ENCODE measurements at regions not wholly inside any gene's neighbourhood (a gene's known extent, or its start where the extent isn't known, plus 50 kb on each side); places are given as distances from the start of the nearest gene placed in this dataset.

DNA sequence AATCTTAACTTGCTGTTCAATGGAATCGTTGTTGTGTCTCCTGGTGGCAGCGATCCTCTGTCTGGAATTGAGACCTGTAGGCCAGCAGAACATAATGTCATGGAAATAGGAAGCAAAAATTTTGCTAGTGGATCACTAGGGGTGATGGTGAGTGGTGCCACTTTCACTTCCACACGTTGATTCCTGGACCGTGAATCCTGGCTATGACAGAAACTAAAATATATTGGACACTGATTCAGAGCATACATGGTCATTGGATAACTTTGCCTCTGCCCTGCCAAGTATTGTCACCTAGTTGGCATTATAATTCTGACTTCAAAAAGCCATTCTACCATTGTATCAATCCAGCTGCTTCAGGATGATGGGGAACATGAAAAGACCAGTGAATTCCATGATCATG, 353.2 kb downstream of the IRX1 start:
- intact Hi-C loops (cut with micrococcal nuclease) = no loop called here

DNA sequence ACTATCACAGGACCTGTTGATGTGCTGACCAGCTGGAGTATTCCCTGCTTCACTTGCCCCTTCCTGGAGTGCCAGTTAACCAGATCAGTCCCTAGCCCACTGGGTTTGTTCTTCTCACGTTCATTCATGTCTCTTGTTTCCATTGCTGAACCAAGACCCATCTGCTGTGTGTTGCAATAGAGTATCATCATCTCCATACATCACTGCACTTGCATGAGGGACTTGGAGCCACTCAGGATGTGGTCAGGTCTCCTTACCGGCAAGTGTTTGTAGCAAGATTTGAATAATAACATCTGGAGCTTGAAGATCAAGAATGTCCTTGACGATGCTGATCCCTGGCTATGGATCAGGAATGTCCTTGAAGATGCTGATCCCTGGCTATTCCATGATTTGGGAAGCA, 358.6 kb downstream of the IRX1 start:
- intact Hi-C loops (cut with micrococcal nuclease) = loop anchor here (1.0 kb wide), 1 partner anchor 34 kb away; no protein-coding TSS in a partner anchor

DNA sequence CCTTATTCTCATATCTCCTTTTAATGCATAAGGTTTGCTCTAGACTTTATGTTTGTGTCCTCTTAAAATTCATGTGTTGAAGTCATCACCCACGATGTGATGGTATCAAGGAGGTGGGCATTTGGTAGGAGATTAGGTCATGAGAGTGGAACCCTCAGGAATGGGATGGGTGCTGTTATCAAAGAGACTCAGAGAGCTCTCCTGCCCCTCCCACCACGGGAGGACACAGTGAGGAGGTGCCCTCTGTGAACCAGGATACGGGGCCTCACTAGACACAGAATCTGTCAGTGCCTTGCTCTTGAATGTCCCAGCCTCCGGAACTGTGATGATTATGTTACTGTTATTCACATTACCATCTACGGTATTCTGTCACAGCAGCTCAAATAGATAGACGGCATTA, 359.0 kb downstream of the IRX1 start:
- intact Hi-C loops (cut with micrococcal nuclease) = loop anchor here (1.0 kb wide), 1 partner anchor 34 kb away; no protein-coding TSS in a partner anchor

GRCh38 chr5:3957658-3958057, 362.0 kb downstream of the IRX1 start:
- intact Hi-C loops (cut with micrococcal nuclease) = no loop called here

DNA sequence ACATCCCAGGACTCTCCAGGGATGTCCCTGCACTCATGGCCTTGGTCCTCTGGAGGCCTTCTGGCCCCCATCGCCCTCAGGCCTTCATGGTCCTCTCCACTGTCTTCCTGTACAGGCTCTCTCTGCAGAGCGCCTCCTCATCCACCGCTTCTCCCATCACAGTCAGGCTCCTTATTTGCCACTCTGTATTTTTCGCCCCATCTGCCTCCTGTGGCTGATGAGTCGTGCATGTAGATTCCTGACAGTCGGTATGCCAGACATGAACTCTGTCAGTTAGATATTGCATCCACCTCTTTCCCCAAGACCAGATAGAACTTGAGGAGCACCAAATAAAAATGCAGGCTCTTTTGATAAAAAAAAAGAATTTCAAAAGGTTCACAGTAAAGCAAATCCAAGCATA, 362.8 kb downstream of the IRX1 start:
- intact Hi-C loops (cut with micrococcal nuclease) = no loop called here

- intact Hi-C loops (cut with micrococcal nuclease) = no loop called here
These were observed 366.5 kb downstream of the IRX1 start for GRCh38 chr5:3962113-3962512.

GRCh38 chr5:3963652-3964051, 368.0 kb downstream of the IRX1 start:
- intact Hi-C loops (cut with micrococcal nuclease) = no loop called here

DNA sequence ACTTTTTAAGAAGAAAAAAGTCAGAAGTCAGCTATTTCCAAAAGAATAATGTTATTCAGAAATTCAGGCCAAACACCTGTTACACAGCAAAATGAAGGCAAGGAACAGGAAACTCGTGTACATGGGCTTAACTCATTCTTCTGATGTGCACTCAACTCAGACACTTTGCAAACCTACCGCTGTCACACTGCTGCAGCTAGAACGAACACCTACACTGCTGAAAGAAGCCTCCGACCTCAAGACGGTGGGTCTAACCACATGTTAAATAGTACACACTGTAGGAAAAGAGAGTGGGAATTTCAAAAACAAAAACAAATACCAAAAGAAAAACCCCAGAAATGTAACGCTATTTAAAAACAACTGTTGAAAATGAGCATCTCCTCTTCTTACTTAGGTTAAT, 384.5 kb downstream of the IRX1 start:
- intact Hi-C loops (cut with micrococcal nuclease) = no loop called here

DNA sequence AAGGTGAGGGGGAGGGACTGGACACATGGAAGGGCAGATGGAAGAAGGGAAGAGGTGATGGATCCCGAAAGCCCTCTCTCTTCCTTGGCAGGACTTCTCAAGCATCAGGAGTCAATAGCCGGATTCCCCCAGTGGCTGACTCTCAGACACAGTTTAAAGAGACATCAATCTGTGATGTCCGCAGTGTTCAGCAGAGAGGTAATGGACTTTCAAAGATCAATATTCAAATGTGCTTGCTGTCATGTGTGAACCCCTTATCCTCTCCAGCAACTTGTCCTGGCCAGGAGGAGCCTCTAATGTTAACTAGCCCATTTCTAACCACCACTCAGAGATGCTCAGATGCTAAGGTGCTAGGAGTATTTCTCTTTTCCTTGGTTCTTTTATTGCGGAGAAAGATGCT, 392.2 kb downstream of the IRX1 start:
- intact Hi-C loops (cut with micrococcal nuclease) = loop anchor here (1.0 kb wide), 1 partner anchor 34 kb away; no protein-coding TSS in a partner anchor

GRCh38 chr5:3993856-3994473, 398.3 kb downstream of the IRX1 start:
- intact Hi-C loops (cut with micrococcal nuclease) = no loop called here

DNA sequence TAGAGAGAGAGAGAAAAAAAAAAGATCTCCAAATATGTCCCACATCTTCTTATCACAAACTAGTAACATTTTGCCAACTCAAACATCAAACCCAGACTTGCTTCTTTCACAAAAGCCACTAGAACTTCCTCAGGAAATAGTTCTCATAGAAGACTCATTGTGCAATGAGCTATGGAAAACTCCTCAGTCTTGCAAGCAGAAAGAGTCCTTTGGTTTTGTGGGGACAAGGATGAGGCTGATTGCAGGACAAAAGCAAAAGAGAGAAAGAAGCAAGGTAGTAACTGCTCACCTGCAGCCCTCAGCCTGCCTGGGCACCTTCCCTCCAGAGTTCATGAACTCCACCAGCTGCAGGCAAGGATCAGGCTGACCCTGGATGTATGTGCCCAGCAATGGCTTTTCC, 399.0 kb downstream of the IRX1 start:
- intact Hi-C loops (cut with micrococcal nuclease) = no loop called here

DNA sequence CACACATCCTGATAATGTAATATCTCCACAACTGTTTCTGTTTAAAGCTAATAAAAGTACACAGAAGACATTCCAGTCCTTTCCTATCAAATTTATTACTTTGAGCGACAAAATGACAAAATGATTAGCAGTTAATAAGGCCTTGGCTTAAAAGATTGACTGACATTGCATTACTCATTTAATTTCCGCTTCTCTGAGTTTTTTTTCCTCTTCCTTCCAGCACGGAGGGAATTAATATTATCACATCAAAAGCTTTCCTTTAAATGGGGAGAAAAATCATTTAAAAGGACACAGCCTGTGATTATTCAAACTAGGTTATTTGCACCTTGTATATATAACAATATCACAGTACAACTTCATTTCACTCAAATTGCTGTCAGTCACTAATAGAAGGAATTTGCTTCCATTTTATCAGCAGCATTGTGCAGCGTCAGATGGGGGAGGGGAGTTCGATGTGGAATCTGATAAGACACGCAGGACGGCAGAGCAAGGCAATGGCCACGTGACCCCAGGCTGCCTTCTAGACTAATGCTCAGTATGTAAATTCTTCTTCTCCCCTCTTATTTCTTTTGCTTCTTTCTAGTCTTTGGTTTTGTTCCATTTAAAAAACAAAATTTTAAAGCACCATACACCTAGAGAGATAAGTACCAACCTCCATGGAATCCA, 400.5 kb downstream of the IRX1 start:
- intact Hi-C loops (cut with micrococcal nuclease) = no loop called here

- intact Hi-C loops (cut with micrococcal nuclease) = no loop called here
These were observed 401.2 kb downstream of the IRX1 start for GRCh38 chr5:3996707-3997336.

DNA sequence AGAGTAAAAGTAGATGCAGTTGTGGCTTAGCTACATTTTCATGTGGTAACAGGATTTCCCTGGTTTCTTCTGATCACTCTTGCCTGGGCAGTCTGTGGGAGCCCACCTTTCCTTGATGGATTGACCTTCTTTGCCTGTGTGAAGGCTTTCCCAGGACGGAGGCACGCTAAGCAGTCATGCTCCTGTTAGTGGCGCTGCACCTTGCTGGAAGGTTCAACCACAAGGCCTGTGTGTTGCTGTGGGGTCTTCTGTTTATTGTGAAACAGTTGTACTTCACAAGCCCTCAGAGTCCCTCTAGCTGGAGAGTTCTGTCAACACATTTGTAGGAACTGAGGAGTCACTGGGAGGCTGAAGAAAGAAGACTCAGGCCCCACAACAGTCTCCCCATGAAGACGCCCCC, 402.0 kb downstream of the IRX1 start:
- intact Hi-C loops (cut with micrococcal nuclease) = no loop called here

- intact Hi-C loops (cut with micrococcal nuclease) = no loop called here
These were observed 404.3 kb downstream of the IRX1 start for GRCh38 chr5:3999929-4000328.

- intact Hi-C loops (cut with micrococcal nuclease) = no loop called here
These were observed 405.4 kb downstream of the IRX1 start for GRCh38 chr5:4001004-4001403.

DNA sequence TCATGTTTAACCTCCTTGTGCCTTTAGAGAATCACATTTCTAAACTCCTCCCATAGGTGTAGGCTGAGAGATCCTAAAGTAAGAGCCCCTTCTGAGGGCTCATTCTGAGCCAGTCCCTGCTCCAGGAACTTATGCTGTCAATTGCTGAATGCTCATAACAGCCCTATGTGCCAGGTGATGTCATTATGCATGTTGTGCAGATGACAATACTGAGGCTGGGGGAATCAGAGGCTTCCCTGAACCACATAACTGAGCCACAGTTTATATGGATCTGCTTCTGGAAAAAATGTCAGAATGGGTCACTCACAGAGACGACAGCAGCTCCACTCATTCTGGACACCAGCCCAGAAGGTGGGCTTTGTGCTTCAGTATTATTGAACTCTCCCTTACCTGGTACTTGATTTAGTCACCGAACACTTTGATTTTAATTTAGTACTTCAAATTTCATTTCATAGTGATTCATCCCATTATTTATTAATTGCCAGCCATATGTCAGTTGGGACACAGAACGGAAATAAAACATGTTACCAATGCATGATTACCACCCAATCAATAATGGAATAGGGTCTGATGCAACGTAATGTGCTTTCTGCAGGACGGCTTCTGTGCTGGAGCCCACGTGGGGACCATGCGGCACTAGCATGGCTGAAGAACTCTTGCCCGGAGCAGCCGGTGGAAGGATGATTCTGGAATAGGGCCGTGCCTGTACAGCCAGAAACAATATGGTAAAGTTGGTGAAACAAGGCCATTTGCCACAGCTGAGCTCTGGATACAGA, 406.3 kb downstream of the IRX1 start:
- intact Hi-C loops (cut with micrococcal nuclease) = no loop called here

DNA sequence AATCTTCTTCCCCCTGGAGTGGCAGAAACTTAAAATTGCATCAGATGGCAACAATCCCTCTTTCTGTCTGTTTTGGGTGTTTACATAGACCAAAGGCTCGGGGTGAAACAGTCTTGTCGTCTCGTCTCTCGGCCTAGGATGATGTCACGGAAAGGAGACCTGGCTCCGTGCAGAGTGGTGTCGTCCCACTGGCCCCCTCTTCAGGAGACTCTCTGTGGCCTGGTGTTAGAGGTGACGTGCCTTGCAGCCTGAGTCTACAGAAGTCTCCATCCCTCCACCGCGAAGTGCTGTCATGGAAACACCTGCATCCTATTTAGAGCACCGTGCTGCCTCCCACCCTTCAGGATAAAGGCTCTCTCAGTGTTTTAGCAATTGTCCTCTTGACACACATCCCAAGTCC, 409.7 kb downstream of the IRX1 start:
- intact Hi-C loops (cut with micrococcal nuclease) = no loop called here

DNA sequence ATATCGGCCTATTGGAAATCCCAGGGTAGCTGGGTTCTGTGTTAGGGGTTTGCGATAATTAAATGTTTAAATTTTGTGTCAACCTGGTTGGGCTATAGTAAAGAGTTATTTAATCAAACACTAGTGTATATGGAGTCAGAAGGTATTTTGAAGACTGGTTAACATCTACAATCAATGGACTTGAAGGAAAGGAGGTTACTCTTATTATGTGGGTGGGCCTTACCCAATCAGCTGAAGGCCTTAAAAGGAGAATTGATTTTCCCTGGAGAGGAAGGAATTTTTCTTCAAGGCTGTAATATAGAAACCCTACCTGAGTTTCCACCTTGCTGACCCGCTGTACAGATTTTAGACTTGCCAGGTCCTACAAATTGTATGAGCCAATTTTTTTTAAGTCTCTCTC, 411.4 kb downstream of the IRX1 start:
- intact Hi-C loops (cut with micrococcal nuclease) = no loop called here

GRCh38 chr5:4011943-4012342, 416.3 kb downstream of the IRX1 start:
- intact Hi-C loops (cut with micrococcal nuclease) = loop anchor here (2.0 kb wide), 1 partner anchor 69 kb away; no protein-coding TSS in a partner anchor

DNA sequence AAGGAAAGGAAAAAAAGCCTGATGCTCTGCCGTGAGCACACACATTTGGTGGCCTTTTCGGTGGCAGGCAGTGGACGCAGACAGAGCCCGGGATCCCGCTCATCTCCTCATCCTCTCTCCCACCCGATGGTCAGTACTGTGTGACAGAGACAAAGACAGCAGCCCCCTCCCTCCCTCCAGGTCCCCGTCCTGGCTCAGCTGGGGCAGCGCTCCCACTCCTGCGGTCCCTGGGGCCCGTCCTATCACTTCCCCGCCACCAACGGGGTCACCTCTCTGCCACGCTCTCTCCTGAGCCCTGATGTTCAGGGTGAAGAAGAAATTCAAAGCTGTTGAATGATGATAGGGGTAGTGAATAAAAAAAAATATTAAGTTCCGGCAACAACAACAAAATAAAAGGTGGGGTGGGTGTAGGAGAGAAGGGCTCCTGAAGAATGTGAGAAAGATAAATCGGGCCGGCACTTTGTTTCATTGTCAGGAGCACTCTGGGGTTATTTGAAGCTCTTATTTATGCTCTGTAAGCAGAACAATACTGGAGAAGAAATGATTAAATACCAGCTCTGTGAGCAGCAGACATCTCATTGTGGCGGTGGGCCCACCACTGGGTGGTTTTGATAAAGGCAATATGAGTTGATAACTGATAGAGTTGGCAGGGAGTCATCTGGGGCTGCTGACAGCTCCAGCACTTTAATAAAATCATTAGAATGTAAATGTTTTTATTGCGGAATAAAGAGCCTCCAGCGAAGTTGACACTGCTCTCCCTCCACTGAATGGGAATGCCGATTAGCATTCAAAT, 417.7 kb downstream of the IRX1 start:
- intact Hi-C loops (cut with micrococcal nuclease) = loop anchor here (2.0 kb wide), 1 partner anchor 67 kb away; no protein-coding TSS in a partner anchor
